DOHH2 (cell line): ENCODE measurements at regions not wholly inside any gene's neighbourhood (a gene's known extent, or its start where the extent isn't known, plus 50 kb on each side); places are given as distances from the start of the nearest gene placed in this dataset.

Source experiments
- CTCF ChIP-seq: fragments of 200-600 bp; sonication (generic); IDR thresholded peaks from one replicate; pipeline ENCODE4 v1.5.1; 2014; ENCODE audit warnings: antibody characterized with exemption, mild to moderate bottlenecking, low read depth, low read length; ENCODE audit not compliant: poor library complexity, severe bottlenecking
- EZH2phosphoT487 ChIP-seq: fragments of 200-600 bp; sonication (generic); IDR thresholded peaks from 2 replicates; pipeline ENCODE4 v1.6.1; 2017; ENCODE audit warnings: borderline replicate concordance, mild to moderate bottlenecking, antibody characterized with exemption, low read length, moderate library complexity, mixed read lengths

- TF ChIP-seq CTCF = no peak
- no peak for TF ChIP-seq EZH2phosphoT487
These were observed 100.5 kb upstream of the PCDH18 start for GRCh38 chr4:137632842-137633241.
